DOHH2 (cell line): ENCODE measurements at regions not wholly inside any gene's neighbourhood (a gene's known extent, or its start where the extent isn't known, plus 50 kb on each side); places are given as distances from the start of the nearest gene placed in this dataset.

ENCODE experiments used
- CTCF ChIP-seq: fragments of 200-600 bp; sonication (generic); IDR thresholded peaks from one replicate; pipeline ENCODE4 v1.5.1; 2014; ENCODE audit warnings: antibody characterized with exemption, mild to moderate bottlenecking, low read depth, low read length; ENCODE audit not compliant: poor library complexity, severe bottlenecking
- EZH2phosphoT487 ChIP-seq: fragments of 200-600 bp; sonication (generic); IDR thresholded peaks from 2 replicates; pipeline ENCODE4 v1.6.1; 2017; ENCODE audit warnings: borderline replicate concordance, mild to moderate bottlenecking, antibody characterized with exemption, low read length, moderate library complexity, mixed read lengths

DNA sequence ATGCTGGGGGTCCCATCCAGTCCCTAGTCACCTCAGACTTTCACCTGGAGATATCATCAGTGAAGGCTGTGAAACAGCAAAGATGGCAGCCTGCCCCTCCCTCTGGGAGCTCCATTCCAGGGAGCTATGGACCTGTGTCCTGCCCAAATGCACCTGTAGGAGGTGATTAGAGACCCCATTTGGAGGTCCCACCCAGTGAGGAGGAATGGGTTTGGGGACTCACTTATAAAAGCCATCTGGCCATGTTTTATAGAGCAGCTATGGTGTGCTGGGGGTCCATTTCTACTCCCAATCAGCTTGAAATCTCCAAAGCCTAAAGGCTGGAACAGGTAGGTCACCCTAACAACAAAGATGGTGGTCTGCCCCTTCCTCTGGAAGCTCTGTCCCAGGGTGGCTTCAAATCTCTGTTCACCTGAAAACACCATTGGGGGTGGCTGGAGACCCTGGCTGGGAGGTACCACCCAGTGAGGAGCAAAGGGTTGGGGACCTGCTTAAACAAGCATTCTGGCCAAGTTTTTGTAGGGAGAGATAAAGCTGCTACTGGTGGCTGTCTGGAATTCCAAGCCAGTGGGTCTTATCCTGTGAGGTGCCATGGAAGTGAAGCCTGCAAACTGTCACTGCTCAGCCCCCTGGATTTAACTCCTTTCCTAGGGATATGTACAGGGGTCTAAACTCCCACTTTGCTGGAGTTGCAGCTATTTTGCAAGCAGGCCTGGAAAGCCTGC, 182.3 kb downstream of the RASSF9 start:
- no peak for TF ChIP-seq CTCF
- no peak for TF ChIP-seq EZH2phosphoT487
